Activated T-helper 1 cell treated with Interleukin-2 at 50 U/mL for 16 hours (primary cell): ENCODE measurements at regions not wholly inside any gene's neighbourhood (a gene's known extent, or its start where the extent isn't known, plus 50 kb on each side); places are given as distances from the start of the nearest gene placed in this dataset.
"Not testable (repeated sequence)": the region's sequence is repeated elsewhere in the genome, so short reads cannot be mapped to it uniquely, and the experiment has no call there.

ENCODE experiments used
- DNase-seq: peaks from one replicate; pipeline ENCODE4 v3.0.0-alpha.2; 2020; ENCODE audit warnings: low read depth

GRCh38 chr2:147603447-147603846 is 241.4 kb upstream of the ACVR2A start:
- DNase-seq: no peak

GRCh38 chr2:147600646-147601045 is 244.2 kb upstream of the ACVR2A start:
- DNase-seq: no peak

DNA sequence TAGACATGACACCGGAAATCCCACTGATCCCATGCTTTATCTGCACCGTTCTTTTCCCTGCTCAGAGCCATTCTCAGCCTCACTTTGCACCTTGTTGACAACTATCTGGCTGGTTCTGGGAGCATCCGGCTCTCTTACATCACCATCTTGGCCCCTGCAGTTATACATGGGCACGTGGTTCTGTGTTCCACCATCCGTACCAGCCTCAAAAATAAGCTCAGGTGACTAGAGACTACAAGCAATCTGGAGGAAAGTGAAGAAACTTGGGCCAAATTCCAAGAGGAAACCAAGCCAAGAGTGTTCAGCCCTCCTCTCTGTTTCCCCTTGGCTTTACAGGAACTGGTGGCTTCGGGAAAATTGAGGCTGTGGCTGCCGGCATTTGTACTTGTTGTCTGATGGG is 244.6 kb upstream of the ACVR2A start:
- no peak for DNase-seq

DNA sequence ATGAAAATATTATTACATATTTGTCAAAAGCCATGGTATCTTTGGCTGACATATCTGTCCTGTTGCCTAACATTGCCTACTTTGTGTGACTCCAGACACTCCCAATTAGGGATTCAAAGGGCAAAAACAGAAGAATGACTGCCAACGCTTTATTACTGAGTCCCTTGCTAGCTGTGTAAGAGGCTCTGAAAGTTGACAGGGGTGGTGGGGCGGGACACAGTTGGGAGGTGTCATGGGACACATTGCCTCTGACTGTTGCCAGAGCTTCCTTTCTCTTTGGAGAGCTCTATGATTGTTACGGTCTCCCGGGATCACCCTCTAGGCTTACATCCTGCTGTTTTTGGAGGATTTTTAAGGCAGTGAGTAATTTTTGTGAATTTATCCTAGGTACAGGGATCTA is 249.6 kb upstream of the ACVR2A start:
- no peak for DNase-seq

DNA sequence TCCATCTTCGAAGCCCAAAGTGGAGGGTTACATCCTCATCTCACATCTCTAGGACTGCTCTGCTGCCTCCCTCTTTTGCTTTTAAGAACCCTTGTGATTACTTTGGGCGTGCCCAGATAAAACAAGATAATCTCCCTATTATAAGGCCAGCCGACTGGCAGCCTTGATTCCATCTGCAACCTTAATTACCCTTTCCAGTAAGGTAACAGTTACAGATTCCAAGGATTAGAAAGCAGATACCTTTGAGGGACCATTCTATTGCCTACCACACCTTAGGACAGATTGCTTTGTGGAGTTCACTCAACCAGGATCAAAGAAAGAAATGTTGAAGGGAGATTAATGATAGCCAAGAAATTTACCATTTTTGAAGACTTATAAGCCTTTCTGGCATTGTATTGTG is 250.8 kb upstream of the ACVR2A start:
- no peak for DNase-seq

DNA sequence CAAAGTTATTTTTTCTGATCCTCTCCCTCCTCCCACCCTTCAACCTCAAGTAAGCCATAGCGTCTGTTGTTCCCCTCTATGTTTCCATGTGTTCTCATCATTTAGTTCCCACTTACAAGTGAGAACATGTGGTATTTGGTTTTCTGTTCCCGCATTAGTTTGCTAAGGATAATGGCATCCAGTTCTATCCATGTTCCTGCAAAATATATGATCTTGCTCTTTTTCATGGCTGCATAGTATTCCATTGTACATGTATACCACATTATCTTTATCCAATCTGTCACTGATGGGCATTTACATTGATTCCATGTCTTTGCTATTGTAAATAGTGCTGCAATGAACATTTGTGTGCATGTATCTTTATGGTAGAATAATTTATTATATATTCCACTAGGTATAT is 252.0 kb upstream of the ACVR2A start:
- not testable (repeated sequence) for DNase-seq

- no peak for DNase-seq
Observed at GRCh38 chr2:147589127-147589526, 255.7 kb upstream of the ACVR2A start.

DNA sequence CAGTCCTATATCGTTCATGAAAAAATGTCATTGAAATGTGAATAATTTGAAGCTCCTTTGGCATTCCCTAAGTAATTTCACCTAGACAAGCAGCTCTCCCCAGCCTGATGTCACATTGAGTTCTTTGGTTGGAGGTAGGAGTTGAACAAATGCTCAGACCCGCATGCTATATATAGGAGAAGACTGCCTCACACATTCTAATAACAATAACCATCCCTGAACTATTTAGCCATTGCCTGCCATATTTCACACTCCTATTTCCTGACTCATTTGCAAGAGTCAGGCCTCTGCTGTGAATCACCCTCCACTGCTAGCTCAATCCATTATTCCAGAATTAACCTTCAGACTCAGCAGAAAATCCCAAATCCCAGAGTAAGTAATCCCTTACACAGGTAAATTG is 256.6 kb upstream of the ACVR2A start:
- DNase-seq: no peak

DNA sequence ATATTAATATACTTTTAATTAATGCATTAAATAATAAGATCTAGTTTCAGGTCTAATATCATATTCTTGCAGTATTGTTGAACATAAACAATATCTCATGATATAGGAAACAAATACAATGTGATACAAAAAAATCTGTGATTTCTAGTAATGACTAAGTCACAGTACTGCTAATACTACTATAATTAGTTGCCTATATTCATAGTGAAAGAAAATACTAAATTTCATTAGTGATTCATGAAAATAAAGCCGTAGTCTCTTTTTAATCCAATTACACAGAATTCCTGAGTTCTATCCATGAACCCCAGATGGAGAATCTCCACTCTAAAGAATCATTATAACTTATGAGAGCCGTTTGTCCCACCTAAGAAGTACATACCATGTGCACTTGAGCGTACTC is 266.3 kb upstream of the ACVR2A start:
- no peak for DNase-seq

GRCh38 chr2:147577998-147578380 is 266.8 kb upstream of the ACVR2A start:
- DNase-seq: no peak

GRCh38 chr2:147577323-147577997 is 267.4 kb upstream of the ACVR2A start:
- DNase-seq: no peak

- no peak for DNase-seq
Observed at GRCh38 chr2:147575106-147575505, 269.7 kb upstream of the ACVR2A start.

GRCh38 chr2:147572622-147573021 is 272.2 kb upstream of the ACVR2A start:
- no peak for DNase-seq

GRCh38 chr2:147569426-147569825 is 275.4 kb upstream of the ACVR2A start:
- no peak for DNase-seq

GRCh38 chr2:147568109-147568508 is 276.7 kb upstream of the ACVR2A start:
- no peak for DNase-seq

GRCh38 chr2:147567136-147567535 is 277.7 kb upstream of the ACVR2A start:
- no peak for DNase-seq

DNA sequence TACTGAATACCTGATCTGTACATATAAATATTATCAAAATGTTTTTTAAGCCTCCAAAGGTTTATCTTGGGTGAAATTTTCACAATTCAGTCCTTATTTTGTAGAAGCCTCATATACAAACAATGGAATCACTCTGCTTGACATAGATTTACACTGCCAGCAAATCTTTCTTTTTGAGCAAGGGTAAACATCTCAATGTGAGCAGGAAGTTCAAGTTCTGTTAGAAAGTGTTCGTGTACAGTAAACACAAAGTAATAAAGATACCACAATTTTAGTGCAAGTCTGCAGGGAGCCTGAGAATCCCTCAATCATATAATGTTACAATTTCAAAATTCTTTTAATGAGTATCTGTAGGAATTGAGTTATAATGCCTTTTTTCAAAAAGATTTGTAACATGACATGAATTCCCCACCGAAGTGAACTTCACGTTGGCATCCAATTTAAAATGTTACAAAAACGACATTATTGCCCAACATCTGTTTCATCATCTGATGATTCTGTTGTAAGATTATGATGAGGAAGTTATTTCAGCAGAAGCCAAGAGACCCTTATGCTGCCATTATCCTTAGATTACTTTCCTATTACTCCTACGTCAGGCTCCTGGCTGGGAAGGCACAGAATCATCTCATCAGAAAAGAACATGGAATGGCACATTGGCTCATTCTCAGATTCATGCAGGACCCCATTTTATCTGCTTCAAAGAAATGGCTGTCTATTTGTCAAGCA is 283.9 kb upstream of the ACVR2A start:
- DNase-seq: no peak

DNA sequence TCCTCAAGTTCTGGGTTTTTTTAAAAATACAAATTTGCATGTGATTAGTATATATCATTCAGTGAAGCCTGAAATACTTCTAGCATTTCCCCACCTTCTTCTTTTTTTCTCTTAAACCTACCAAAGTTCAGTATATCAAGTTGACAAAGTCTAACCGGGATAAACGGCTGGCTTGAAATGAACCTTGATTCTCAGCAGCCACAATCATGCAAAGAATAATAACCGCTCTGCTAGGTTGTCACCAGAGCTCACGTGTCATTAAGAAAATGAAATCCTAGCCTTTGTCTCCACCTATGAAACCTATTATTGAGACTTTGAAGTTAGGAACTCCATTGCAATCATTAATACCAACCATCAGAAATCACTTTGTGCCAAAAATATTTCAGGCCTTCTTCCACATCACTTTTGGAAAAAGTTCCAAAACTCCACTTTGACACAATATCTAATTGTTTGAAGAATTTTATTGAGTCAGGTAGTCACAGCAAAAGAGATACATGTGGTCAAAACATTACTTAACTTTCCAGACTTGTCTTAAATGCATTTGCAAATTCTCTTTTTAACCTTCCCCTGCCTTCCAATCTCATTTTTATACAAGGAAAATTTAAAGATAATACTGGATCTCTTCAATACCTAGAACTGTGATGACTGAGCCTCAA is 285.6 kb upstream of the ACVR2A start:
- DNase-seq: no peak

- no peak for DNase-seq
Observed at GRCh38 chr2:147558620-147559019, 286.2 kb upstream of the ACVR2A start.

DNA sequence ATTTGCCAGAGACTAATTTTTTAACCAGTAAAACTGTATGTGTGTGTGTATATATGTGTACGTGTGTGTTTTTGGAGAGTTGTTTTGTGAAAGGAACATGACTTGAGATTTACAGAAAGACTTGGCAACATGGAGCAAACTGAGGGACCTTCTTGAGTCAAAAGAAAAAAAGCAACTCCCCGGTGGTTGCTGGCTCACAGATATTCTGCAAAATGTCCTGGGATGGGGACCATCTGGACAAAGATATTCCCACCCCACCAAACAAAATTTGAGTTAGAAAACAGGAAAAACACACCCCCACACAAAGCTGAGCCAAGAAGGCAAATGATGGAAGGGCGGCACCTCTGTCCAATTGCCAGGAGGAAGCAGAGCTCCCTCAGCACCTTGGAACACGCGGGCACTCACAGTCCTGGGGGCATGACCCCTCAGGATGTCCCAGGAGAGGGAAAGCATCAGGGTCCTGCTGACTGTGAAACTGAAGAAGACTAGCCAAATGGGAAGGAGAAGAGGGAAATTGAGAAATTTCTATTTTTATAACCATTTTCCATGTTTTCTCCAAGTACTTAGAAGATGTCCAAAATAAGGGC is 290.2 kb upstream of the ACVR2A start:
- no peak for DNase-seq

- no peak for DNase-seq
Observed at GRCh38 chr2:147553775-147554271, 291.0 kb upstream of the ACVR2A start.

DNA sequence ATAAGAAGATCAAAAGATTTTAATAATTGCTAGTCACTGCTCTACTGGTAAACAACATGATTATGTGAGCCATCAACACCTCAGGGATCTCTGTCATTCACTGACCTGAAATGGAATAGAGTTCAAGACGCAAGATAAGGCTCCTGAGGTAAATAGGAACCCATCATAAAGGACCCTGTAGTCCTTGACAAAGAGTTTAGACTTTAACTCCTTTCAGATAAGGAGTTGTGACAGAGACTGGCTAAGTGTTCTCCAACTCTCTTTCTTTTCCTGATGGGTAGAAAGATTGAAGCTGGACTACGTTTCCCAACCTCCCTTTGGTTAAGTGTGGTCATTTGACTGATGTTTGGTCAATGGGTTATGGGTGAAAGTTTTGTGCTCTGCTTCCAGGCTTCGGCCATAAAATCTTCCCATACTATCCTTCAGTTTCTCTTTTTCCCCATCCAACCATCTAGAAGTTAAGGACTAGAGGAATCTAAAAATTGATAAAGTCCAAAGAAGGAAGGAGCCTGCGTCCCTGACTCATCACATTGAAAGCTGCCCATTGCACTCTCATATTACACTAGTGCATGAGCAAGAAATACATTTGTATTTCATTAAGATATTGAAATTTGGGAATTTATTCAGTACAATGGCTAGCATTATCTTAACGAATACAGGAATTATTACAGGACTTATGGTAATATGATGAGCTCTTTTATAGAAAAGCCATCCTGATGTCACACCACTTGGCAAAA is 293.7 kb upstream of the ACVR2A start:
- DNase-seq: no peak
